SK-N-SH (cell line): ENCODE measurements at regions not wholly inside any gene's neighbourhood (a gene's known extent, or its start where the extent isn't known, plus 50 kb on each side); places are given as distances from the start of the nearest gene placed in this dataset.
"Not testable (repeated sequence)": the region's sequence is repeated elsewhere in the genome, so short reads cannot be mapped to it uniquely, and the experiment has no call there.

Experiments
- CTCF ChIA-PET: fragments of 300-600, 350-600 bp; formaldehyde crosslinking; extraction: SDS; loops from one replicate; lab custom pipeline; 2021; lab: Yijun Ruan, JAX
- POLR2A ChIA-PET: fragments of 350-600 bp; sonication (Branson Sonifier 250); formaldehyde crosslinking; extraction: SDS; loops from one replicate; lab custom pipeline; 2020; ENCODE audit warnings: antibody characterized with exemption, inconsistent platforms; lab: Yijun Ruan, JAX
- DNase-seq: peaks from one replicate; pipeline ENCODE4 v3.0.0; 2012
- H2AFZ ChIP-seq: fragments of 200-600 bp; sonication (generic); 2 replicates; pipeline ENCODE4 v1.8.1; 2016; ENCODE audit warnings: antibody characterized with exemption, mild to moderate bottlenecking, low read depth
- H3F3A ChIP-seq: fragments of 200-600 bp; sonication (generic); replicated peaks from 2 replicates; pipeline ENCODE3; 2016; ENCODE audit warnings: antibody characterized with exemption, mild to moderate bottlenecking; ENCODE audit not compliant: insufficient read depth
- H3K27ac ChIP-seq, 2 experiments: fragments of 200-500 bp in 1 of 2; fragments of 200-600 bp in 1 of 2; sonication (Bioruptor generic) in 1 of 2; sonication (generic), shearing (Covaris generic) in 1 of 2; 2 replicates each; pipeline versions ENCODE4 v1.5.1 to v1.6.1; 2014 to 2016; ENCODE audit warnings: low read depth in 2 of 2, inconsistent platforms in 1 of 2, low read length in 1 of 2, mild to moderate bottlenecking in 1 of 2, mixed read lengths in 1 of 2
- H3K27me3 ChIP-seq: fragments of 200-600 bp; sonication (generic), shearing (Covaris generic); 2 replicates; pipeline ENCODE4 v1.6.1; 2016; ENCODE audit warnings: mixed run types; ENCODE audit not compliant: insufficient read depth
- H3K36me3 ChIP-seq, 2 experiments: fragments of 200-500 bp in 1 of 2; fragments of 200-600 bp in 1 of 2; sonication (Bioruptor generic) in 1 of 2; sonication (generic) in 1 of 2; replicated peaks in 1 of 2; 2 replicates each; pipeline versions ENCODE3 to v1.5.1; 2014 to 2016; ENCODE audit warnings: low read length in 1 of 2, mild to moderate bottlenecking in 1 of 2; ENCODE audit not compliant: insufficient read depth in 2 of 2, control insufficient read depth in 1 of 2
- H3K4me1 ChIP-seq, 2 experiments: fragments of 200-500 bp in 1 of 2; fragments of 200-600 bp in 1 of 2; sonication (Bioruptor generic) in 1 of 2; sonication (generic), shearing (Covaris generic) in 1 of 2; 2 replicates each; pipeline versions ENCODE4 v1.5.1 to v1.6.1; 2014 to 2016; ENCODE audit warnings: low read depth in 1 of 2, low read length in 1 of 2, mixed run types in 1 of 2; ENCODE audit not compliant: insufficient read depth in 2 of 2, control insufficient read depth in 1 of 2
- H3K4me2 ChIP-seq: fragments of 200-600 bp; sonication (generic), shearing (Covaris generic); 2 replicates; pipeline ENCODE4 v1.6.1; 2017; ENCODE audit warnings: mixed run types
- H3K4me3 ChIP-seq, 2 experiments: fragments of 200-500 bp in 1 of 2; fragments of 200-600 bp in 1 of 2; sonication (Bioruptor generic) in 1 of 2; sonication (generic), shearing (Covaris generic) in 1 of 2; 2 replicates each; pipeline versions ENCODE4 v1.5.1 to v1.8.1; 2014 to 2016; ENCODE audit warnings: low read depth in 2 of 2, inconsistent platforms in 1 of 2, low read length in 1 of 2, mild to moderate bottlenecking in 1 of 2, mixed read lengths in 1 of 2, moderate library complexity in 1 of 2
- H3K79me2 ChIP-seq: fragments of 200-600 bp; sonication (generic); 2 replicates; pipeline ENCODE4 v1.8.1; 2017; ENCODE audit warnings: mild to moderate bottlenecking; ENCODE audit not compliant: insufficient read depth
- H3K9ac ChIP-seq: fragments of 200-600 bp; sonication (generic); 2 replicates; pipeline ENCODE4 v1.6.1; 2017; ENCODE audit warnings: mixed run types
- H3K9me2 ChIP-seq: fragments of 200-600 bp; sonication (generic); 2 replicates; pipeline ENCODE4 v1.6.1; 2017; ENCODE audit warnings: mixed run types
- H3K9me3 ChIP-seq: fragments of 200-600 bp; sonication (generic); 2 replicates; pipeline ENCODE4 v1.6.1; 2017; ENCODE audit warnings: mixed run types, mild to moderate bottlenecking, moderate library complexity
- H4K20me1 ChIP-seq: fragments of 200-600 bp; sonication (generic); 2 replicates; pipeline ENCODE4 v1.6.1; 2017; ENCODE audit warnings: mild to moderate bottlenecking, mixed run types; ENCODE audit not compliant: insufficient read depth
- NFIC ChIP-seq: IDR thresholded peaks from 2 replicates; pipeline ENCODE4 v1.4.0; 2012; ENCODE audit warnings: borderline replicate concordance
- POLR2AphosphoS5 ChIP-seq: IDR thresholded peaks from 2 replicates; pipeline ENCODE4 v1.6.1; 2012; ENCODE audit warnings: low read depth, low read length
- RFX5 ChIP-seq: IDR thresholded peaks from 2 replicates; pipeline ENCODE4 v1.6.1; 2012; ENCODE audit warnings: mild to moderate bottlenecking, improper control_type of control experiment, low read length
- SIN3A ChIP-seq: IDR thresholded peaks from 2 replicates; pipeline ENCODE4 v1.6.1; 2012; ENCODE audit warnings: low read depth, mild to moderate bottlenecking, low read length, moderate library complexity, borderline replicate concordance
- TCF12 ChIP-seq: IDR thresholded peaks from 2 replicates; pipeline ENCODE4 v1.4.0; 2012
- WGBS: methylation state at CpG from one replicate; pipeline ENCODE4 v1.1.6; 2017; ENCODE audit warnings: low lambda C conversion rate; 5-methylcytosine and 5-hydroxymethylcytosine counted together
- TF ChIP-seq, protein P1 (sequence below): IDR thresholded peaks from 2 replicates; pipeline ENCODE4 v1.4.0; 2012; ENCODE audit warnings: low read depth

DNA sequence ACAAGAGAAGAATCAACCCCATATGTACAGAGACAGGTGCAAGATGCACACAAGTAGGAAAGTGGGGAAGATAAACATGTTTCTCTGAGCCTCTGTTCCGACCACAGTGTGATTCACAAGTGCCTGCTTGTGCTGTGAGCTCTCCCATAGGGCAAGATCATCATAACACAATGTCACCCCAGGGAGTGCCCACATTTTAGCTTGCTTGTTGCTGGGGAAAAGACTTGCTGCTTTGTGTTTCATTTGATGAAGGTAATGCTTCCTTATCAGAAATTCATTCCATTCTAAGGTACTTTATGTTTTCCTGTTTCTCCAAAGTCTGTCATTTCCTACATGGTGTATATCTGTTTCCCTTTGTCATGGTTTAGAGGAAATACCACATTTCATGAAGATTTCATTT lies 304.5 kb upstream of the DIPK2B start:
- peaks cover 11% of the 10 kb centered on the region for H3K79me2 ChIP-seq
- H3K4me2 ChIP-seq: peak overlapping the region; percentile 47; the same call in 1 of the 2 replicates
- H3K9me2 ChIP-seq: no peaks in the 10 kb centered on the region
- no peak for DNase-seq
- H3K27me3 ChIP-seq: no peaks in the 10 kb centered on the region
- no peaks in the 10 kb centered on the region for H3K9me3 ChIP-seq
- no peak overlapping the region for H2AFZ ChIP-seq
- H4K20me1 ChIP-seq: no peaks in the 10 kb centered on the region
- CTCF ChIA-PET: no interaction called here
- POLR2A ChIA-PET: no interaction called here
- no peaks in the 10 kb centered on the region for H3K36me3 ChIP-seq
- H3K4me1 ChIP-seq: peaks cover 0 to 30% of the 10 kb centered on the region in 2 experiments; a peak in 3 of 4 replicates
- H3K9ac ChIP-seq: peak overlapping the region; percentile 58
- 0% methylated on average over 1 of the region's 1 CpG for WGBS
- peak overlapping the region; percentile 91 to 99; a peak in 3 of 4 replicates for H3K27ac ChIP-seq
- TF ChIP-seq SIN3A: no peak
- peak; percentile 45; the same call in 1 of the 2 replicates for TF ChIP-seq TCF12
- TF ChIP-seq, protein P1, sequence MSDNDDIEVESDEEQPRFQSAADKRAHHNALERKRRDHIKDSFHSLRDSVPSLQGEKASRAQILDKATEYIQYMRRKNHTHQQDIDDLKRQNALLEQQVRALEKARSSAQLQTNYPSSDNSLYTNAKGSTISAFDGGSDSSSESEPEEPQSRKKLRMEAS: peak; percentile 63
- TF ChIP-seq POLR2AphosphoS5: peak; percentile 47; the same call in 1 of the 2 replicates
- H3K4me3 ChIP-seq: no peak overlapping the region
- peaks cover 20% of the 10 kb centered on the region for H3F3A ChIP-seq

GRCh38 chrX:45503787-45504362 lies 303.2 kb upstream of the DIPK2B start:
- H2AFZ ChIP-seq, H3K79me2 ChIP-seq, H4K20me1 ChIP-seq, H3K27ac ChIP-seq, H3K4me3 ChIP-seq, CTCF ChIA-PET, POLR2A ChIA-PET, DNase-seq, H3K36me3 ChIP-seq, H3K9ac ChIP-seq, H3K4me2 ChIP-seq, H3K9me2 ChIP-seq, H3K27me3 ChIP-seq: not testable (repeated sequence)
- Histone ChIP-seq H3K4me1 (peaks cover 0 to 27% of the 10 kb centered on the region in 2 experiments; a peak in 3 of 4 replicates), H3F3A (peaks cover 20% of the 10 kb centered on the region), H3K9me3 (peaks cover 11% of the 10 kb centered on the region)
- WGBS: 44% methylated on average over 4 of the region's 31 CpGs

DNA sequence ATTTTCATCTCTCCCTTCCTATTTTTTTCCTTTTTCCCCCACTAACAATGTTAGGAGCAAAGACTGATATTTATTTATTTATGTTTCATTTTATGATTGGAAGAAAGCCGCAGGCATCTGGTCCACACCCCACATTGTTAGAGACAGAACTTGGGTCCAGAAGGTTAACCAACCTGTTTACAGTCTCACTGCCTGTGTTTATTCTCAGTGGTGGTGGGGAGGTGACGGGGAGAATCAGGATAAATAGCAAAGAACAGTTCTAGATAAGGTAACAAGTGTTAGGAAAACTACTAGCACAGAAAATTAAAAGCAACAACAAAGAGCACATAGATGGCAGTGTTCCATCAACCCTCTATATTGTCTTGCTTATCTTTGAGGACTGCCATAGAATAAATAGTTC lies 301.7 kb upstream of the DIPK2B start:
- POLR2A ChIA-PET: no interaction called here

DNA sequence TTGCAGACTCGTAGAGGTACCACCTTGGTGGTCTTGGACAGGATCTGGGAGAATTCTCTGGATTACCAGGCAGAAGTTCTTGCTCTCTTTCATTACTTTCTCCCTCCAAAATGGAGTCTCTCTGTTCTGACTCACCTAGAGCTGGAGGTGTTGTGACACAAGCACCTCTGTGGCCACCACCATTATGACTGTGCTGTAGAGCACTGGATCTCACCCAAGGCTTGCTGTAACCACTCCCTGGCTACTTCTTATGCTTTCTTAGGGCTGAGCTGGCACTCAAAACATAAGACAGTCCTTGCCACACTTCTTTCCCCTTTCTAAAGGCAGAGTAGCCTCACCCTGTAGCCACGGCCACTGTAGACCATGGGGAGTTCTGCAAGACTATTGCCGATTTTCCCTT lies 296.6 kb upstream of the DIPK2B start:
- Histone ChIP-seq H2AFZ (no peak overlapping the region), H3K27me3 (no peaks in the 10 kb centered on the region), H3K27ac (no peak overlapping the region), H3F3A (peaks cover 6% of the 10 kb centered on the region), H3K36me3 (peaks cover 0 to 4% of the 10 kb centered on the region in 2 experiments), H3K79me2 (no peaks in the 10 kb centered on the region), H3K4me1 (no peaks in the 10 kb centered on the region), H4K20me1 (no peaks in the 10 kb centered on the region), H3K9me2 (no peaks in the 10 kb centered on the region), H3K4me2 (no peak overlapping the region), H3K4me3 (no peak overlapping the region), H3K9me3 (peaks cover 39% of the 10 kb centered on the region), H3K9ac (no peak overlapping the region)
- no peak for DNase-seq
- CTCF ChIA-PET: no interaction called here
- 46% methylated on average over 3 of the region's 3 CpGs for WGBS
- TF ChIP-seq NFIC (no peak), TCF12 (no peak)
- POLR2A ChIA-PET: no interaction called here

More for the DNA sequence above, 301.7 kb upstream of the DIPK2B start:
- Histone ChIP-seq H3K9me3 (peaks cover 18% of the 10 kb centered on the region), H3K4me3 (no peak overlapping the region), H3K27ac (no peak overlapping the region), H3K36me3 (no peaks in the 10 kb centered on the region), H3K4me2 (no peak overlapping the region), H3K79me2 (no peaks in the 10 kb centered on the region; the same call in 1 of the 2 replicates), H3K9ac (no peak overlapping the region), H3K4me1 (peaks cover 0 to 14% of the 10 kb centered on the region in 2 experiments; a peak in 2 of 4 replicates), H2AFZ (no peak overlapping the region), H3F3A (peaks cover 12% of the 10 kb centered on the region), H3K9me2 (no peaks in the 10 kb centered on the region), H4K20me1 (no peaks in the 10 kb centered on the region), H3K27me3 (no peaks in the 10 kb centered on the region)
- TF ChIP-seq RFX5: no peak
- WGBS: 62% methylated on average over 2 of the region's 2 CpGs
- DNase-seq: no peak
- CTCF ChIA-PET: no interaction called here
